ENCODE measurements at regions not wholly inside any gene's neighbourhood (a gene's known extent, or its start where the extent isn't known, plus 50 kb on each side); places are given as distances from the start of the nearest gene placed in this dataset.

GRCh38 chr4:54440394-54441136 lies 211.5 kb downstream of the PDGFRA start:
- TF ChIP-seq ZNF274 (IDR thresholded peaks at IDR 0.05; ENCODE audit: low read depth, low read length) (no peak), YY1 (IDR thresholded peaks at IDR 0.05; ENCODE audit: insufficient read depth, insufficient read length) (no peak), SUZ12 (IDR thresholded peaks at IDR 0.05; ENCODE audit: extremely low read depth, insufficient read depth, insufficient read length) (no peak)

All from NT2/D1 (cell line).